GM12872 (cell line): ENCODE measurements at regions not wholly inside any gene's neighbourhood (a gene's known extent, or its start where the extent isn't known, plus 50 kb on each side); places are given as distances from the start of the nearest gene placed in this dataset.
A peak's percentile ranks its signal among the peaks of the same experiment; 100 is the strongest.

Experiments
- CTCF ChIP-seq: IDR thresholded peaks from 3 replicates; pipeline ENCODE4 v1.5.1; 2011; ENCODE audit warnings: low read depth, mild to moderate bottlenecking, low read length, moderate library complexity; ENCODE audit not compliant: insufficient read depth

GRCh38 chr1:38489844-38490270, 369.7 kb downstream of the RRAGC start:
- TF ChIP-seq CTCF = peak; percentile 94

- no peak for TF ChIP-seq CTCF
Observed at GRCh38 chr1:38488162-38488898, 371.2 kb downstream of the RRAGC start.

GRCh38 chr1:38487396-38487795, 372.2 kb downstream of the RRAGC start:
- no peak for TF ChIP-seq CTCF

GRCh38 chr1:38486085-38486484, 373.5 kb downstream of the RRAGC start:
- no peak for TF ChIP-seq CTCF

- no peak for TF ChIP-seq CTCF
Observed at GRCh38 chr1:38481871-38482826, 377.4 kb downstream of the RRAGC start.

- no peak for TF ChIP-seq CTCF
Observed at GRCh38 chr1:38477811-38478210, 381.8 kb downstream of the RRAGC start.

- no peak for TF ChIP-seq CTCF
Observed at GRCh38 chr1:38476850-38477178, 382.8 kb downstream of the RRAGC start.
